Inflammatory macrophage treated with lipopolysaccharide for 1 hour (primary cell): ENCODE measurements at regions not wholly inside any gene's neighbourhood (a gene's known extent, or its start where the extent isn't known, plus 50 kb on each side); places are given as distances from the start of the nearest gene placed in this dataset.

Experiments used
- DNase-seq, 2 donors: peaks; one replicate each; pipeline ENCODE4 v3.0.0-alpha.2; 2020 to 2022

DNA sequence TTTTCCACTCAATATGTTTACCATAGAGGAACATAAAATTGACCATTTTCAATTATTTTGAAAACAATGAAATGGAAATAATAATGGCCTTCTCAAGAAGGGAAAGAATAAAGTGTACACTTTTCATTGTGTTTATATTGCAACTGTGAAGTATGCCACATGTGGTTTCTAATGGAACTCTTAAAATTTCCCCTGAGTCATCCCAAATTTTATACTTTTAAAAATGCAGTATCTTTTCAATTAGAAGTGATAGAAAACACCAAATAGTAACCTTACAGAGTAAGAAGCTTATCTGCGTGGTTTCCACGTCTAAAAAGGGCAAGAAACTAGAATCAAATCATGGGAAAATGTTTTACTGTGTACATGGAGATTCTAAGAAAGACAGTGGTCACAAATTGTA, 70.0 kb downstream of the SCG2 start:
- DNase-seq = no peak

DNA sequence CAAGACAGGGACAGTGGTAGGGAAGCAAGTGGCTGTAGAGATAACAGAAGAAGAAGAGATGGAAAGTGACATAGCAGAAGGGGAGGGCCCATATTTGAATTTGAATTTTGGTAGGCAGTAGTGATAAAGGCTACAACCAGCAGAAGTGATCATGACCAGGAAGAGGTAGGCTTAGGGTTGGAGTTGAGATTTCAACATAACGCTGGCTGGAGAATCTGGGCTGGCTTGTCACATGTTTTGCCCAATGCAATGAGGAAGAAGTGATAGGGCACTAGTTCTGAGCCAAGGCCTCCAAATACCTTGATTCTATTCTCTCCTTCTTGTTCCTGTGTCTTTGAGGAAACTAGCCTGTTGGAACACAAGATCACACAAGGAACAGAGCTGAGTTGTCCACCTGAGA, 69.4 kb downstream of the SCG2 start:
- DNase-seq = peak; percentile 2 to 27

DNA sequence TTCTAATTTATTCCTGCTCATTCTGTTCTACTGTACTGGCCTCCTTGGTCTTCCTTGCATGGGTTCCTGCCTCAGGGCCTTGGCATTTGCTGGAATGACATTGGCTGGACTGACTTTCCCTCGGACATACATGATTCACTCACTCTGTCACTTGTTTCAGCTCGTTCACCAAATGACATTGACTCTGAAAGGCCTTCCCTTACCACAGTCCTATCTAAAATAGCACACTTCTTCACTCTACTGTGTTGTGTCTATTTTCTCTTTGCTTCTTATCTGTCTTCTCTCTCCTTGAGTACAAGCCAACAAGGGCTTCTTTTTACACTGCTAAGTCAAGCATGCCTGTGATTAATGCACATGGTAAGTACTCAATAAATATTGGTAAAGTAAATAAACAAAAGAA, 65.6 kb downstream of the SCG2 start:
- DNase-seq = no peak

DNA sequence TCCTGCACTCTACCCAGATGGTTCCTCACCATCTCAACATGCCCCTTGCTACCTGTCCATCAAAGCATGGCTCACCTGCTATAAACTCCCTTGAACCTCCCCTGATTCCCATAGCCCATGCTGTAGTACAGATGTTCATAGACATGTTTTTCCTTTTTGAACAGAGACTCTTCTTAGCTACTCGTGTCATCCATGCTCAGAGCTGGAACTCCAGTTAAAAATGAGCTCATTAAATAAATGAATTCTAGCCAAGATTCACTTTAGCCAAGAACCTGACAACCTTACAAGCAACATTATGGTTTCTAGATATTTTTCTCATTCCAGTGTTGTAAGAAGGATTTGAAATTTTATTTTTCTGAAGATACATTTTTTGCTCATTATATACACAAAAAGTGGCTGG, 65.0 kb downstream of the SCG2 start:
- DNase-seq = no peak

DNA sequence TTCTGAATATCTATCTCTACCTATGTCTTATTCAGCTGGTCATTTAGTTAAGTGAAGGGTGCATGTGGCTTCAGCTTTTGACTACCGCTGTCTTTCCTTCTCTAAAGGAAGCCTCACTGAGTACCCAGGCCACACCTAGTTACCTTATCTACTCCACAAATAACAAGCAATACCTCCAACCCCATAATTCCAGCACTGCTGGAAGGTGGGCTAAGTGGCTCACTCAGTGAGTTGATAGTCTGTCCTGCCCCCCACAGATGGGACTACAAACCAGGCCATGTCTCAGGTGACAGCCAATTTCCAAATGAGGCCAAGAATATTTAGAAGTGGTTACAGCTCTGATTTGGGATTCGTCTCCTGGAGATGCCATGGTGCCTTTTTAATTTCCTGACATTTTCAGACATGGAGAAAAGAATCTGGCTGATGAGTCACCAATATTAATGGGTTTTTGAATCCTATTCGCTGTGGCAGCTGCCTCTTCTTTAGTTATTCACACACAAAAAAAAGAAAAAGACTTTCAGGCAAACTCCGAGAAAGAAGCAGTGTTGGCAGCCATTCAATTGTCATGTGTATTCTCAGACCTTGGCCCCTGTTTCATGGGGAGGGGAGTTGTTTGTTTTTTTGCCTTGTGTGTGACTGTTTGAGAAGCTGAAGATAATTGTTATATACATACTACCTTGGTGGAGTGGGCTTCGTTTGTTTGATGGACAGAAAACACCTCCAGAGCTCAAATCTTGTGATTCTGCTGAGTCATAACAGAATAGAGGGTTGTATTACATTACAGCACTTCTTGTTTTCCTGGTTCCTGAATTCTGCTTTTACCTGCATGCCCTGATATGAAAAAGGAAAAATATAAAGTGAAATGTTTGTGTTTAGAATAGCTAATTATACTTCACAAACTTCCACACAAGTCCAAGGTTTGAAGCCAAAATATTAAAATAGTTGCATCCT, 64.2 kb downstream of the SCG2 start:
- DNase-seq = no peak

DNA sequence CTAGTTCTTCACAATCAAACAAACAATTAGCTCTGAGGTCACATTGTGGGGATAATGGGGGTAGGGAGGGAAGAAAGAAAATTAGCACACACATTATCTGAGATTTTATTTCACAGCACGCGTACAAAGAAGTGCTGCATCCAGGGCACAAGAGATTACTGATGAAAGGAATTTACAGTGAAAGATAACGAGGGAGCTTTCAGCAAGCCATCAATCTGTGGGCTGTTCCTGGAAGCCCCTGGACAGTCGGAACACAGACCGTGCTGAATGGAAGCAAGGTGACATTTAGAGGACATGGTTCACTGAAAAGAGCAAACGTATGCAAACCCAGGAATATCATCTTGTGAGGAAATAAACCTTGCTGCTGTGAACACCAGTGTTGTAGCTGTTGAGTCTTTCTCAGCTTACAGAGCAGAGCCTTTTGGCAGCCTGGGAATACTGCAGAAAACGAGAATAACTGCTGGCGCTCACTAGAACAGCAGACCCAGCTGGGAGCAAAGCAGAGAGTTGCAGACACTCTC, 63.2 kb downstream of the SCG2 start:
- DNase-seq = no peak

DNA sequence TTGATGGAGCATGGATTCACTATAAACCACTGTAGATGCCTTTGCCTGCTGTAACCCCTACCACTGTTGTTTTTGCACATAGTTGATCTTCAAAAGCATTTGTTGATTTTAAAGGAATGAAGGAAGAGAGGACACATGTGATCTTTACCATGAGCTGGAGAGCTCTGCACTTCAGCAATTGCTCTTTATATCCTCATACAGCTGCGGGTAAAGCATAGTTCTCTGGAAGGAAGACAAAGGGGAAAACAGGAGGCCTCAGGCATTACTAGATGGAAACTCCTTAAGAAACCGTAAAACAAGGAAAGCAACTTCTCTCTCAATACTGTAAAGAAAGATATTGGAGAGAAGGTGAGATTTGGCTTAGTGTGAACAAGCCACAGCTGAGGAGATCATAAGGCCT, 60.6 kb downstream of the SCG2 start:
- DNase-seq = no peak

DNA sequence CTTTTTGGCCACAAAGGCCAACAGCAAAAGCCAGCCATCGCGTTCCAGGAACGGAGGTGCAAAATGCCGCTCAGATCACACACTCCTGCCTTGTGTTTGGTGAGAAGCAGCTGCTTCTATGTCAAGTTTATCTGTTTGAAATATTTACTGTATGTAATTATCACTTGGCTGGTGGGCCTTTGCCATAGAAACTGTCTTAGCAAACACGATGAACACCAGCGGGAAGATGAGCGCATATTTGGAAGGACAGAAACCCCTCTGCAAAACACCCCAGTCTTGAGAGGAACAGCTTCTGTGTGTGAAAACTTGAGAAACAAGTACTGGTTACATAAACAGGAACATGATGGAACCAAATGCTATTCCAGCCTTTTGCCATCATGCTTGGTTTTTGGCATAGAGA, 59.7 kb downstream of the SCG2 start:
- DNase-seq = no peak

DNA sequence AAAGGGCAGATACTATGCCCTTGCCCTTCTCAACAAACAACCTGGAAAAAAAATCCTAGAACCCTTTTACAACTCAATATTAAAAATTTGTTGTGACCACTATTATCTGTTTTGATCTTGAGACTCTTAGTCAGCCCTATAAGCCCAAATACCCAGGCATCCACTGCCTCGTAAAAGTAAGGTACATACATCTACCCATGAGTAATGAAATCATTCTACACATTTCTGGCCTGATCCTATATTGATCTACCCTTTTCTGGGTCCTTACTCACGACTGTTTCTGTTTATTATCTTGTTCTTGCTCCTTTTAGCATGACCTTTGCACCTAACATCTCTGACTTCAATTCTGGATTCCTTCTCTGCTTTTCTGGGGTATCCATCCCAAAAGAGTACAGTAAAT, 56.8 kb downstream of the SCG2 start:
- DNase-seq = no peak

DNA sequence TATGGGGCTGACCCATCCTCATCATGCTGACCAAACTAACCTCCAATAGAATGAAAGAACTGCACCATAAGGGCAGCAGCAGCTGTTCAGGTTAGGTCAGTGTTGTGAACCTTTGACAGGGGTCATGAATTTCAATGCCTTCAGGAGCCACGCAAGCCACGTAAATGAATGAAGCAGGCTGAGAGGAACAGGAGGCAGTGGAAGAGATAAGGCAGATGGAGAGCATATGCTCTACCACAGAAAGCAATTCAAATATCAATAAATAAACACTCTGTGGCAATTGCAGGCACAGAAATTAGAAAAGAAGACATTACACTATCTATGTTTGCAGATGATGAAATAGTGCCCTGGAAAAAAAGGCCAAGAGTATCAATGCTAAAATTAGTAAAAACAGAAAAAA, 56.3 kb downstream of the SCG2 start:
- no peak for DNase-seq
